ENCODE measurements at regions not wholly inside any gene's neighbourhood (a gene's known extent, or its start where the extent isn't known, plus 50 kb on each side); places are given as distances from the start of the nearest gene placed in this dataset.

DNA sequence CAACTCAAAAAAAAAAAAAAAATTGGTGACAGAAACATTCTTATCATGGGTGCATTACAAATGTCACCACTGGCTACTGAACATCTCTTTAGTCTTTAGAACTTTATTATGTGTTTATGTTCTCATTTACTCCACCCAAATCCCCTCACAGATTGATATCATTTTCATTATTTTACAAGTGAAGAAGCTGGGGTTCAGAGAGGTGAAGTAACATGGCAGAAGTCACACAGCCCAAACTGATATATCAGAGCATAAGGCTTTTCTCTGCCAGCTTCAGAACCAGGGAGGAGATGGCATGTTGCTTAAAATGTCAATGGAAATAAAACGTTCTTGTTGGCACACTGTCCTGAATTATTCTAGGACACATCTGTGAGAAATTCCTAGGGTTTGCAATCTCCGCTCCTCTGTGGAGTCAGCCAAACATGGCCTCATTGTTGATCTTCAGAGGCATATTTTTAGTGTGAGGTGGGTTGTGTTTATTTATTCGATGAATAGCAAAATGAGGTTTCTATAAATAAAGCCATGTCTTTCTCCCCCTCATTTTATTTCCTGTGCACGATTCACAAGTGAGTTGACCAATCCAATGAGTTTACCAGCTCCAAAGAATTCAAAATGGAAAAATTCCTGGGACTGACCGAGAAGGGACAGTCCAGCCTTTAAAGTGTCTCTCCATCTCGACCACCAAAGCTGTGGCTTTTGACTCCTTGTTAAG, 72.9 kb upstream of the ANO1 start:
- ATAC-seq (no peak), DNase-seq (ENCODE audit: low read depth, low spot score) (no peak)
- Histone ChIP-seq H3K36me3 (ENCODE audit: control insufficient read depth in 1 of 2, insufficient read depth in 2 of 2, low read length in 2 of 2) (no peaks in the 10 kb centered on the region), H3K9me2 (ENCODE audit: insufficient read depth) (no peaks in the 10 kb centered on the region), H3K9me3 (ENCODE audit: control insufficient read depth in 1 of 2, insufficient read depth in 1 of 2, low read depth in 1 of 2, low read length in 2 of 2) (no peaks in the 10 kb centered on the region), H3K4me3 (replicated peaks in 1 of 2; ENCODE audit: low read depth in 1 of 2, low read length in 2 of 2) (no peak overlapping the region), H3K4me1 (ENCODE audit: control insufficient read depth in 1 of 2, insufficient read depth in 2 of 2, low read length in 2 of 2) (no peaks in the 10 kb centered on the region), H3K4me2 (ENCODE audit: low read length) (no peak overlapping the region), H3K9ac (ENCODE audit: low read length) (no peak overlapping the region), H3K27ac (ENCODE audit: low read depth, low read length) (no peak overlapping the region), H3K27me3 (ENCODE audit: insufficient read depth, low read length) (no peaks in the 10 kb centered on the region), H3K79me2 (ENCODE audit: insufficient read depth, low read length) (no peaks in the 10 kb centered on the region), H4K20me1 (ENCODE audit: insufficient read depth) (no peaks in the 10 kb centered on the region), H2AFZ (ENCODE audit: low read depth, low read length, poor library complexity, severe bottlenecking) (no peak overlapping the region)
- no TSS peak for BruUV-seq (replicated peaks)
- CTCF ChIA-PET: no interaction called here
- intact Hi-C loops (cut with micrococcal nuclease): no loop called here
- RAD21 ChIA-PET (ENCODE audit: low non-redundant PET in 1 of 2, low total read pairs in 2 of 2, uncharacterized antibody in 2 of 2, unreplicated experiment in 2 of 2): no interaction called here
- TF ChIP-seq YY1 (IDR thresholded peaks at IDR 0.05; ENCODE audit: extremely low read depth, insufficient replicate concordance, low read depth, low read length): no peak
- TF ChIP-seq, protein P1, sequence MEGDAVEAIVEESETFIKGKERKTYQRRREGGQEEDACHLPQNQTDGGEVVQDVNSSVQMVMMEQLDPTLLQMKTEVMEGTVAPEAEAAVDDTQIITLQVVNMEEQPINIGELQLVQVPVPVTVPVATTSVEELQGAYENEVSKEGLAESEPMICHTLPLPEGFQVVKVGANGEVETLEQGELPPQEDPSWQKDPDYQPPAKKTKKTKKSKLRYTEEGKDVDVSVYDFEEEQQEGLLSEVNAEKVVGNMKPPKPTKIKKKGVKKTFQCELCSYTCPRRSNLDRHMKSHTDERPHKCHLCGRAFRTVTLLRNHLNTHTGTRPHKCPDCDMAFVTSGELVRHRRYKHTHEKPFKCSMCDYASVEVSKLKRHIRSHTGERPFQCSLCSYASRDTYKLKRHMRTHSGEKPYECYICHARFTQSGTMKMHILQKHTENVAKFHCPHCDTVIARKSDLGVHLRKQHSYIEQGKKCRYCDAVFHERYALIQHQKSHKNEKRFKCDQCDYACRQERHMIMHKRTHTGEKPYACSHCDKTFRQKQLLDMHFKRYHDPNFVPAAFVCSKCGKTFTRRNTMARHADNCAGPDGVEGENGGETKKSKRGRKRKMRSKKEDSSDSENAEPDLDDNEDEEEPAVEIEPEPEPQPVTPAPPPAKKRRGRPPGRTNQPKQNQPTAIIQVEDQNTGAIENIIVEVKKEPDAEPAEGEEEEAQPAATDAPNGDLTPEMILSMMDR (IDR thresholded peaks at IDR 0.05 in 2 of 3, conservative IDR thresholded peaks at IDR 0.05 in 1 of 3; ENCODE audit: borderline replicate concordance in 1 of 3, insufficient read depth in 1 of 3, low read depth in 2 of 3, low read length in 2 of 3): no peak
- TF ChIP-seq POLR2AphosphoS5 (IDR thresholded peaks at IDR 0.05; ENCODE audit: low read depth, low read length): no peak
- TF ChIP-seq EZH2phosphoT487 (IDR thresholded peaks at IDR 0.05; ENCODE audit: borderline replicate concordance): no peak
- no peak for TF ChIP-seq EZH2 (IDR thresholded peaks at IDR 0.05)
- no peak for TF ChIP-seq JUND (IDR thresholded peaks at IDR 0.05)
- TF ChIP-seq SP1 (IDR thresholded peaks at IDR 0.05; ENCODE audit: low read depth): no peak
- no peak for TF ChIP-seq SRF (IDR thresholded peaks at IDR 0.05; ENCODE audit: low read depth)
- no peak for TF ChIP-seq EGR1 (IDR thresholded peaks at IDR 0.05; ENCODE audit: low read depth)
- TF ChIP-seq TCF7L2 (IDR thresholded peaks at IDR 0.05; ENCODE audit: borderline replicate concordance, extremely low read depth, insufficient read depth, insufficient read length): no peak
- TF ChIP-seq CBX3 (IDR thresholded peaks at IDR 0.05; ENCODE audit: low read depth): no peak
- no peak for TF ChIP-seq RAD21 (IDR thresholded peaks at IDR 0.05; ENCODE audit: low read depth)
- TF ChIP-seq, protein P2, sequence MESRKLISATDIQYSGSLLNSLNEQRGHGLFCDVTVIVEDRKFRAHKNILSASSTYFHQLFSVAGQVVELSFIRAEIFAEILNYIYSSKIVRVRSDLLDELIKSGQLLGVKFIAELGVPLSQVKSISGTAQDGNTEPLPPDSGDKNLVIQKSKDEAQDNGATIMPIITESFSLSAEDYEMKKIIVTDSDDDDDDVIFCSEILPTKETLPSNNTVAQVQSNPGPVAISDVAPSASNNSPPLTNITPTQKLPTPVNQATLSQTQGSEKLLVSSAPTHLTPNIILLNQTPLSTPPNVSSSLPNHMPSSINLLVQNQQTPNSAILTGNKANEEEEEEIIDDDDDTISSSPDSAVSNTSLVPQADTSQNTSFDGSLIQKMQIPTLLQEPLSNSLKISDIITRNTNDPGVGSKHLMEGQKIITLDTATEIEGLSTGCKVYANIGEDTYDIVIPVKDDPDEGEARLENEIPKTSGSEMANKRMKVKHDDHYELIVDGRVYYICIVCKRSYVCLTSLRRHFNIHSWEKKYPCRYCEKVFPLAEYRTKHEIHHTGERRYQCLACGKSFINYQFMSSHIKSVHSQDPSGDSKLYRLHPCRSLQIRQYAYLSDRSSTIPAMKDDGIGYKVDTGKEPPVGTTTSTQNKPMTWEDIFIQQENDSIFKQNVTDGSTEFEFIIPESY (IDR thresholded peaks at IDR 0.05; ENCODE audit: extremely low read depth, insufficient replicate concordance, low read length): no peak
- TF ChIP-seq ELF1 (IDR thresholded peaks at IDR 0.05; ENCODE audit: borderline replicate concordance, low read depth): no peak
- POLR2A ChIA-PET: no interaction called here

Data from HCT116 (cell line).